D341Med (cell line): ENCODE measurements at regions not wholly inside any gene's neighbourhood (a gene's known extent, or its start where the extent isn't known, plus 50 kb on each side); places are given as distances from the start of the nearest gene placed in this dataset.

Experiments
- DNase-seq: peaks from one replicate; pipeline ENCODE4 v3.0.0; 2012; ENCODE audit warnings: low spot score

GRCh38 chr3:107428051-107428858 lies 51.0 kb downstream of the CCDC54 start:
- no peak for DNase-seq

GRCh38 chr3:107429320-107430181 lies 52.3 kb downstream of the CCDC54 start:
- DNase-seq = peak; percentile 92

GRCh38 chr3:107430214-107430995 lies 53.2 kb downstream of the CCDC54 start:
- no peak for DNase-seq

- no peak for DNase-seq
These were observed 53.7 kb downstream of the CCDC54 start for GRCh38 chr3:107430996-107431245.

GRCh38 chr3:107431246-107432012 lies 54.2 kb downstream of the CCDC54 start:
- peak; percentile 67 for DNase-seq

- DNase-seq = no peak
These were observed 54.8 kb downstream of the CCDC54 start for GRCh38 chr3:107432013-107432515.

GRCh38 chr3:107432646-107433045 lies 55.4 kb downstream of the CCDC54 start:
- DNase-seq = no peak

GRCh38 chr3:107436029-107436428 lies 58.8 kb downstream of the CCDC54 start:
- no peak for DNase-seq

GRCh38 chr3:107438671-107439070 lies 61.4 kb downstream of the CCDC54 start:
- DNase-seq = no peak

GRCh38 chr3:107441617-107442016 lies 64.4 kb downstream of the CCDC54 start:
- DNase-seq = no peak

- DNase-seq = no peak
These were observed 66.2 kb downstream of the CCDC54 start for GRCh38 chr3:107443461-107443860.

- no peak for DNase-seq
These were observed 69.5 kb downstream of the CCDC54 start for GRCh38 chr3:107446706-107447105.

GRCh38 chr3:107450254-107450893 lies 72.4 kb upstream of the BBX start:
- DNase-seq = no peak

GRCh38 chr3:107452436-107452835 lies 70.3 kb upstream of the BBX start:
- DNase-seq = no peak

- DNase-seq = no peak
These were observed 69.3 kb upstream of the BBX start for GRCh38 chr3:107453504-107453903.

- DNase-seq = no peak
These were observed 67.1 kb upstream of the BBX start for GRCh38 chr3:107455621-107456020.

- no peak for DNase-seq
These were observed 66.3 kb upstream of the BBX start for GRCh38 chr3:107456501-107456900.

- no peak for DNase-seq
These were observed 63.9 kb upstream of the BBX start for GRCh38 chr3:107458871-107459270.

- peak; percentile 32 for DNase-seq
These were observed 61.0 kb upstream of the BBX start for GRCh38 chr3:107461721-107462120.

- no peak for DNase-seq
These were observed 58.7 kb upstream of the BBX start for GRCh38 chr3:107464037-107464436.

- DNase-seq = no peak
These were observed 57.6 kb upstream of the BBX start for GRCh38 chr3:107465064-107465631.
